ENCODE measurements at regions not wholly inside any gene's neighbourhood (a gene's known extent, or its start where the extent isn't known, plus 50 kb on each side); places are given as distances from the start of the nearest gene placed in this dataset.

DNA sequence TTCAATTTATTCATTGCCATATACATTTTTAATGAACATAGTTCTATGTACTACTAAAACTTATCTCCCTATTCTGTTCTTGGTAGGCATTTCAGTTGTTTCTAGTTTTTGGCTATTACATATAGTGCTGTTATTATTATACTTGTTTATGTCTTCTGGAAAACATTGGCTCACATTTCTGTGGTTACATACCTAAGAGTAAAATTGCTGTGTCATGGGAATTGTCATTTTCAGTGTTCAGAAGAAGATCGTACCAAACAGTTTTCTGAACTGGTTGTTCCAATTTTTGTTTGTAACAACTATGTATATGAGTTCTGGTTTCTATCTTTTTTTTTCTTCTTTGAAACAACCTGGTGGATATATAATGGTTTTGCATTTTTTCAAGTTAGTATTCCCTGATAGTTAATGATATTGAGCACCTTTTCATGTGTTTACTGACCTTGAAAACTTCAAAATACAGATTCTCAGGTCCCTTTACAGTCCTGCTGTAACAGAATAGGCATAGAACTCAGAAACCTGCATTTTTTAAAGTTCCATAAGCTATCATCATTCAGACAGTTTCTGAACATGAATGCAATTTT lies 230.7 kb downstream of the JRKL start:
- DNase-seq = no peak

- DNase-seq = no peak
Measured at GRCh38 chr11:96621161-96621560, 231.3 kb downstream of the JRKL start.

DNA sequence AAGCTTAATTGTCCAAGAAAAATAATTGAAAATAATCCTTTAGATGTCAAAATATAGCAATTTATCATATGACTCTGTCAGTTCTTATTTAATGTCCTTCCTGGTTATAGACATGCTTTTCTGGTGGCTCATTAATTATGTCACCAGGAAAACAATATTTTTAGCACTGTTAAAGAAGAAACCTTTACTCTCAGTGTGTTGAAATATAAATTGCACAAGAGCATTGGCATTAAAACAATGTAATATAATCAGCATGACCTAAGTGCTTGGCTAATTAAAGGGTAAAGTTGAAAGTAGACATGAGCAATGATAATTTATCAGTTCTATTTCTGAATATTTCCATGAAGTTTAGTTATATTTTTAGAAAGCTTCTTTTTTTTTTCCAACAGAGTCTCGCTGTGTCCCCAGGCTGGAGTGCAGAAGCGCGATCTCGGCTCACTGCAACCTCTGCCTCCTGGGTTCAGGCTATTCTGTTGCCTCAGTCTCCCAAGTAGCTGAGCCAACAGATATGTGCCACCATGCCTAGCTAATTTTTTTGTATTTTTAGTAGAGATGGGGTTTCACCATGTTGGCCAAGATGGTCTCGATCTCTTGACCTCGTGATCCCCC lies 232.3 kb downstream of the JRKL start:
- no peak for DNase-seq

DNA sequence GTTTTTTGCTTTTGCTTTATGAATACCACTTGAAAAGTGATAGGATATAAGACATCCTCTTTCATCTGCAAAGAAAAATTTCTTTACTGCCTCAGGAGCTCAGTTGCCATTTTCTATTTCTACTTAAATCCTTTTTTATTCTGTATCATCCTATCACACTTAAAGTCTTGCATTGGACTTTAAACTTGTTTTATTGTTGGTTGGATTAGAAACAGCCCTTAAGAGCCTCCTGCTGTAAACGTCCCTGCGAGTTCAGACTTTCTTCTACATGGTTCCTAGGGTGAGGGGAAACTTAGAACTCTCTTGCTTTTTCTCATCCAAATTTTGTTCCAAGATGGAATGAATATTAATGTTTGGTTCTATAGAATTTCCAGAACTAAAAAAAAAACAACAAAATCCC lies 234.3 kb downstream of the JRKL start:
- no peak for DNase-seq

- no peak for DNase-seq
Measured at GRCh38 chr11:96627376-96627775, 237.6 kb downstream of the JRKL start.

DNA sequence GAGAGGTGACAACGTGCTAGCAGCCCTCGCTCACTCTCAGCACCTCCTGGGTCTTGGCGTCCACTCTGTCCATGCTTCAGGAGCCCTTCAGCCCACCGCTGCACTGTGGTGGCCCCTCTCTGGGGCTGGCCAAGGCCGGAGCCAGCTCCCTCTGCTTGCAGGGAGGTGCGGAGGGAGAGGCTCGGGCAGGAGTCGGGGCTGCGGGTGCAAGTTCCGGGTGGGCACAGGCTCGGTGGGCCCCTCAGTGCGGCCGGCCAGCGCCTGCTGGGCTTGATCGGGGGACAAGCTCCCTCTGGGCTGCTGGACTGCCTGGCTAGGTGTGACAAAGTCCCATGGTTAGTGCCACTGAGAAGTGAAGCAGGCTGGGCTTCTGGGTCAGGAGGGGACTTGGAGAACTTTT lies 245.8 kb downstream of the JRKL start:
- no peak for DNase-seq

- no peak for DNase-seq
Measured at GRCh38 chr11:96641261-96641660, 251.4 kb downstream of the JRKL start.

DNA sequence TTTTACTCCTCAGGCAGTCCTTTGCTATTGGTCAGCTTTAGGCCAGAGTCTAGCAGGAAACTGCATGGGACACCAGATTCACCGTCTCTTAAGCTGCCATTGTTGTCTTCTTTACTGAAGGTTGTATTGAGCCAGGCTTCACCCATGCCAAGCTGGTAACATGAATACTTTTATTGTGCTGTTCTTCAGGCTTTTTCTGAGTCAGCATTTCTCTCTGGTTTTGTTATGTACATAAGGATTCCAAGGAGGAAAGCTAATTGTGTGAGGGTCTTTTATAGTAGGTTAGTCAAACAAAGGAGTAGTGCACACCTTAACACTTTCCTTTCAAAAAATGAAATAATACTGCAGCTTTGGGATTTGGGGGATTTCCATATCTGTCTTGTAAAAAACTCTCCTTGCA lies 252.8 kb downstream of the JRKL start:
- no peak for DNase-seq

DNA sequence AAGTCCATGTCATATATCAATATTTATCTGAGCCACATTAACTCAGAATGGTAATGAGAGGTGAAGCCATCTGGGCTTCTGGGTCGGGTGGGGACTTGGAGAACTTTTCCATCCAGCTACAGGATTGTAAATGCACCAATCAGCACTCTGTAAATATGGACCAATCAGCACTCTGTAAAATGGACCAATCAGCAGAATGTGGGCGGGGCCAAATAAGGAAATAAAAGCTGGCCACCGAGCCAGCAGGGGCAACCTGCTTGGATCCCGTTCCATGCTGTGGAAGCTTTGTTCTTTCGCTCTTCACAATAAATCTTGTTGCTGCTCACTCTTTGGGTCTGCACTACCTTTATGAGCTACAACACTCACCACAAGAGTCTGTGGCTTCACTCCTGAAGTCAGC lies 253.4 kb downstream of the JRKL start:
- no peak for DNase-seq

- DNase-seq = no peak
Measured at GRCh38 chr11:96647621-96648020, 257.8 kb downstream of the JRKL start.

GRCh38 chr11:96648991-96649390 lies 259.2 kb downstream of the JRKL start:
- no peak for DNase-seq

DNA sequence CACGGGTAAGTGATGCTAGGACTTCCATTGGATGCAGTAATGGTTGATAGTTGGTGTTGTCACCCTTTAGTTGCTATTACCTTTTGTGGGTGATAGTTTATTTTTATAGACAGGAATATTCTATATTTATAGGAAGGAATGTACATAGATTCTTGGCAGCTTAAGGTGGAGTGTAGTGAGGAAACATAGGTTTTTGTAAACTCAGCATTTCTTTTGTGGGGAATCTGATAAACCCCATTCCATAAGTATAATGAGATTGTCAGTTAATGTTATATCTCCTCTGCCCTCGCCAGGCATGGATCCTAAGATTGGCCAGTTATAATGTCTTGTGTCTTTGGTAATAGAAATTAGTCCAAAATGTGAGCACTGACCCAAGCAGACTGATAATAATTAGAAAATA lies 262.7 kb downstream of the JRKL start:
- DNase-seq = no peak

GRCh38 chr11:96655474-96655873 lies 265.7 kb downstream of the JRKL start:
- DNase-seq = no peak

DNA sequence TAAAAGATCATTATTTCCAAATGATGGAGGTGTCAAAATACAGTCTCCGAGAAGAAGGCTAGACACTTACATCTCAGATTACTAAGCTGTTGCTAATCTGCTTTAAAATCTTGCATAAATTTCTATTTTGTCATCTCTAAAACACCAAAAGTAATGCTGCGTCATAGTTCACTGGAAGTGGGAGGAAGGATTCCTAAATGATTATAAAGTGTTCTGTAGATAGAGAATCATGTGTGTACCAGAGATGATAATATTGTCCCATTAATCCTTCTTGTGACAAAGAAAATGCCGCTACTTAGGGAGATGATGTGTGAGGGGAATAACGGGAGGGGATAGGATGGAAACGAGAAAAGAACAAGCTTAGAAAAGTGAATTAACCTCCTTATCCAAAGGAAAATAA lies 268.6 kb downstream of the JRKL start:
- DNase-seq = no peak

DNA sequence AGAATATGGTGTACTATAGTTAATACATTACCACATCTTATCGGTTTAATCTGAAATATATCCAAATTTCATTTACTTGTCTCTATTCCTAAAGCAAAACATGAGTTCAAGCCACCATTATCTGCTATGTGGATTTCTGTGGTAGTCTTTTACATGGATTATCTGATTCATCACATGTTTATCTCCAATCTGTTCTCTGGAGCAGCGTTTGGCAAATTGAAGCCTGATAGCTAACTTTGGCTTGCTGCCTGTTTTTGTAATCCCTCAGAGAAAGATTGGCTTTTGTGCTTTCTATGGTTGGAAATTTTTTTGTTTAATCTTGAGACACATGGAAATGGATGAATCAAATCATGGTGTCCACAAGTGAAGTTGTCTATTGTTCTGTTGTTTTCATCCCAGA lies 274.3 kb downstream of the JRKL start:
- no peak for DNase-seq

DNA sequence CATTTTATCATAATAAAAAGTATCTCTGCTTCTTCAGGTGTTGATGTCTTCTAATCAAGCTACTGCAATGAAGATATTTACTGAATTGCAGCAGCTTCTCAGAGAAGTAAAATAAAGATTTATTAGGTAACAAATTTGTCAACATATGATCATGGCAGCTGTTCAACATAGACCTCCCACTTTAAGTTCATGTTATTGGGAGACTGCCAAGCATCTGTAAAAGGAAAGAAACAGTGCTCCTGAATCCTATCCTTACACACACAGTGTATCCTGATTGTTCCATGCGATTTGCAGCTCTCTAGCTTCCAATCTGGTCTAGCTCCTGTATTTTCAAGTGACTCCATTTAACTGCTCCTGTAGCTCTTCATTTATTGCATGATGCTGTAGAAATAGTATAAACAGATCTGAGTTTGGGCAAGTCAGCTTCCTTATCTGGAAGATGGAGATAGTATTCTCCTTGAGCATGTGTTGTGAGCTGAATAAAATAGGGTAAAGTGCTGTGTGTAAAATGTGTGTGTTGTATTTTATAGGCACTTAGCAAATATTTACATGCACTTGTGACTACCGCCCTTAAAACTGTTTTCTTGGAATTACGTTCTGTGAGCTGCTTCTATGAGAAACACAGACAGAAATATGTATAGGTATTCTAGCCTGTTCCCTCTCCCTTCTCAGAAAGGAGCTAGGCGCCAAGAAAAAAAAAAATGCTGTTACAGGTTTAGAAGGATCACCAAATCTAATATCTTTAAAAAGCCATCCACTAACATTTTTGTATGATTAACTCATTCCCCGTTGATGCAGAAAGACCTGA lies 290.6 kb downstream of the JRKL start:
- no peak for DNase-seq

DNA sequence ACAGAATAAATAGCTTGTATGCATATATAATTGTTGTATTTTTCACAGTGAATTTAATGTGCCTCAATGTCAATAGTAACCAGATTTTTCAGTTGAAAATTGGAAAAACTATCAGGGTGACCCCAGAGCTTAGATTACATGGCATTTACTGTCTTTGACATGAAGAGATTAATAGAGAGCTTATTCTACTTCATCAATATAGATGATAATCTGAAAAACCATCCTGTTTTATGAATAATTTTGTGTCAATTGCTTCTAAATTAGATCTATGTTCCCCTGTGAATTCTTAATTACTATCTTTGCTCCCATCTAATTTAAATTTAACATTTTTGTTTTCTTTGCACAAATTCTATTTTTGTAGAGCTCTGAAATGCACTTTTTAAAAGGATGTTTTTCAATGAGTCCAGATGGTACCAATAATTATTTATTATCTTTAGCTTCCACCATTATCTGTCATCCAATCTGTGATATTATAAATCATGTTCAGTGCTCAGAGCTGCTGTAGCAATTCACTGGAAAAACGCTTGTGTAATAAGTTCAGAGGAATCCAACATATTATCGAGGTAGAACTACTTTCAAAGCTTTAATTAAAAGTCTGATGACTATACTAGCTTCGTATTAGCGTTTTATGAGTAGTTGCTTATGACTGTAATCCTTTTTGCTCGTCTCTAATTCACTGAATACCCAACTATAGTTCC lies 291.4 kb downstream of the JRKL start:
- DNase-seq = no peak

- no peak for DNase-seq
Measured at GRCh38 chr11:96694338-96694737, 304.5 kb downstream of the JRKL start.

GRCh38 chr11:96696731-96697130 lies 306.9 kb downstream of the JRKL start:
- no peak for DNase-seq

GRCh38 chr11:96697466-96697865 lies 307.7 kb downstream of the JRKL start:
- no peak for DNase-seq

DNA sequence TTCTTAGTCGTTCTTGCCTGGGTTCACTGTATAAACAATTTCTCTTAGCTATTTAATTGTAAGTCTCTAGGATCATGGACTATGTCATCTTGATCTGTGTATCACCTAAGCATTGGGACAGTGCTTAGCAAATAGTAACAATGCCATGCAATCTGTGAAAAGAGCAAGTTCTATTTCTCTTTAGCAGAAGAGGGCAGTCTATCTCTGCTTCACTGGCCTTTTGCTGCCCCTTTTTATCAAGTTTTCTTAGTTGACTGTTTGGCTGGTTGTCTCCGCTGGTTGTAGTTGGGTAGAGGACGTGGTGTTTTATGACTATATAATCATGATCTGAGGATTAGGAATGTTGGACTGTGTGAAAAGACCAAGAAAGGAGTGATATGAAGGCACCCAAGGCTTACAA lies 315.0 kb downstream of the JRKL start:
- DNase-seq = no peak

GRCh38 chr11:96706761-96707160 lies 316.9 kb downstream of the JRKL start:
- no peak for DNase-seq

DNA sequence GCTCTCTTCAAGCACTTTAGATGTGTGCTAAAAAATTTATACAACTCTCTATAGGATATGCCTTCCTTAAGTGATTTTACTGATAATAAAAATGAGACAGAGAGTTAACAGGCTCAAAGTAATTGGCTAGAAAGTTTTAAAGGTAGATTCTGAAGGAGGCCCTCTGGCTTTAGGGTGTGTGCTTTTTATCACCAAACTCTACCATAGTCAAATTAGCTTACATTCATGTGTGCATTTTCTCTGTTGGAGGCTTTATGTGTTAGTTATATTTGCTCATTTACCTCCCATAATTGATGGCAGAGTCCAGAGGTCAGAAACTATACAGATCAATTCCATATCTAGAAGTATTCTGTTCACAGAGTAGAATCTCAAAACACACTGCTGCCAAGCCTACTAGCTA lies 317.5 kb downstream of the JRKL start:
- no peak for DNase-seq

Data from CD4-positive, alpha-beta T cell treated with Interleukin-4 for 4 hours (primary cell).